Neural progenitor cell (in vitro differentiated cells): ENCODE measurements at regions not wholly inside any gene's neighbourhood (a gene's known extent, or its start where the extent isn't known, plus 50 kb on each side); places are given as distances from the start of the nearest gene placed in this dataset.

ENCODE experiments used
- DNase-seq: peaks from one replicate; pipeline ENCODE4 v3.0.0-alpha.2; 2016; ENCODE audit warnings: low spot score
- H2AFZ ChIP-seq: fragments of 200-600 bp; sonication (generic); replicated peaks from 2 replicates; pipeline ENCODE4 v1.6.1; 2016; ENCODE audit warnings: antibody characterized with exemption
- H3F3A ChIP-seq: fragments of 200-600 bp; sonication (generic); 2 replicates; pipeline ENCODE4 v1.6.1; 2016; ENCODE audit warnings: antibody characterized with exemption, low read depth
- H3K27ac ChIP-seq: fragments of 200-600 bp; sonication (generic); 2 replicates; pipeline ENCODE4 v1.5.1; 2016; ENCODE audit warnings: mild to moderate bottlenecking
- H3K27me3 ChIP-seq: fragments of 200-600 bp; sonication (generic); 2 replicates; pipeline ENCODE4 v1.6.1; 2016; ENCODE audit warnings: mild to moderate bottlenecking, moderate library complexity
- H3K36me3 ChIP-seq: fragments of 200-600 bp; sonication (generic); 2 replicates; pipeline ENCODE4 v1.5.1; 2016
- H3K4me1 ChIP-seq: fragments of 200-600 bp; sonication (generic); 2 replicates; pipeline ENCODE4 v1.6.1; 2016; ENCODE audit warnings: mixed run types
- H3K4me2 ChIP-seq: fragments of 200-600 bp; sonication (generic); 2 replicates; pipeline ENCODE4 v1.6.1; 2016
- H3K4me3 ChIP-seq: fragments of 200-600 bp; sonication (generic); 2 replicates; pipeline ENCODE4 v1.5.1; 2016
- H3K79me2 ChIP-seq: fragments of 200-600 bp; sonication (generic); 2 replicates; pipeline ENCODE4 v1.6.1; 2016; ENCODE audit warnings: low read depth
- H3K9ac ChIP-seq: fragments of 200-600 bp; sonication (generic); 2 replicates; pipeline ENCODE4 v1.6.1; 2016
- H3K9me3 ChIP-seq: fragments of 200-600 bp; sonication (generic); 2 replicates; pipeline ENCODE4 v1.5.1; 2016; ENCODE audit warnings: low read depth
- H4K20me1 ChIP-seq: fragments of 200-600 bp; sonication (generic); 2 replicates; pipeline ENCODE4 v1.6.1; 2016; ENCODE audit warnings: low read depth
- H3K27ac Mint-ChIP-seq: 3 replicates; pipeline ENCODE4 v1.8.0; 2021; ENCODE audit warnings: mixed read lengths
- H3K27me3 Mint-ChIP-seq: 2 replicates; pipeline ENCODE4 v1.8.0; 2022; ENCODE audit warnings: low read depth, mild to moderate bottlenecking, inconsistent platforms, moderate library complexity, mixed read lengths; ENCODE audit not compliant: insufficient read depth
- H3K36me3 Mint-ChIP-seq: 3 replicates; pipeline ENCODE4 v1.8.0; 2021; ENCODE audit warnings: mixed read lengths
- H3K4me1 Mint-ChIP-seq: 3 replicates; pipeline ENCODE4 v1.8.0; 2021; ENCODE audit warnings: mixed read lengths
- H3K4me3 Mint-ChIP-seq: 3 replicates; pipeline ENCODE4 v1.8.0; 2021; ENCODE audit warnings: mild to moderate bottlenecking, moderate library complexity, mixed read lengths
- H3K9me3 Mint-ChIP-seq: 3 replicates; pipeline ENCODE4 v1.8.0; 2020; ENCODE audit warnings: mixed read lengths
- EZH2 ChIP-seq: fragments of 200-600 bp; sonication (generic); IDR thresholded peaks from 2 replicates; pipeline ENCODE4 v1.6.1; 2017; ENCODE audit warnings: antibody characterized with exemption, mild to moderate bottlenecking, moderate library complexity
- EZH2phosphoT487 ChIP-seq: fragments of 200-600 bp; sonication (generic); IDR thresholded peaks from 2 replicates; pipeline ENCODE4 v1.6.1; 2017; ENCODE audit warnings: antibody characterized with exemption
- TF ChIP-seq, protein P1 (sequence below): fragments of 200-600 bp; sonication (generic); IDR thresholded peaks from 2 replicates; pipeline ENCODE4 v1.5.1; 2017; ENCODE audit warnings: antibody characterized with exemption, mild to moderate bottlenecking

DNA sequence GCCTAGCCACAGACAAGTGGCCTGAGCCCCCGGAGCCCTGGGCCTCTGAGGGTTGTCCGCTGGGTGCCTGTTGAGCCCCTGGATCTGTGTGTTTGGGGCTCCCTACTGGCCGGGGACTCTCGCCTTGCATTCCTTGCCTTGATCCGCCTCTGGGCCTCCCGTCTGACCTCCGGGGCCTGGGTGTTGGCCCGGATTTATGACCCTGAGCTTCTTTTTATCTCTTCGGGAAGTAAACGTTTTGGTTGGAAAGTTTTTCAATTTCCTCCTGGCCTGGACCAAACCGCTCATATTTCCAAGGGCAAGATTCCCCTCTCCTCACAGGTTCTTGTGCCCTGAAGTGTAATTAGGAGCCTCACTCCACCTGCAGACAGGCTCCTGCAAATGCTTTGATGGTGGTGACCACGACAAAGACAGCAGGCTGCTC lies 69.3 kb upstream of the EGFLAM start:
- Histone ChIP-seq H3K4me1 (no peaks in the 10 kb centered on the region), H3K4me3 (no peak overlapping the region), H2AFZ (no peak overlapping the region), H3K9ac (no peak overlapping the region), H3K4me2 (no peak overlapping the region), H3K27me3 (peaks cover 8% of the 10 kb centered on the region), H3K79me2 (no peaks in the 10 kb centered on the region), H3K9me3 (no peaks in the 10 kb centered on the region), H3K27ac (no peak overlapping the region), H3F3A (no peaks in the 10 kb centered on the region), H3K36me3 (no peaks in the 10 kb centered on the region), H4K20me1 (no peaks in the 10 kb centered on the region)
- no peaks in the 10 kb centered on the region for H3K4me1 Mint-ChIP-seq
- no peak overlapping the region for H3K4me3 Mint-ChIP-seq
- H3K36me3 Mint-ChIP-seq: no peaks in the 10 kb centered on the region
- H3K27ac Mint-ChIP-seq: no peak overlapping the region
- H3K9me3 Mint-ChIP-seq: no peaks in the 10 kb centered on the region
- TF ChIP-seq EZH2phosphoT487 (no peak), EZH2 (no peak)
- TF ChIP-seq, protein P1, sequence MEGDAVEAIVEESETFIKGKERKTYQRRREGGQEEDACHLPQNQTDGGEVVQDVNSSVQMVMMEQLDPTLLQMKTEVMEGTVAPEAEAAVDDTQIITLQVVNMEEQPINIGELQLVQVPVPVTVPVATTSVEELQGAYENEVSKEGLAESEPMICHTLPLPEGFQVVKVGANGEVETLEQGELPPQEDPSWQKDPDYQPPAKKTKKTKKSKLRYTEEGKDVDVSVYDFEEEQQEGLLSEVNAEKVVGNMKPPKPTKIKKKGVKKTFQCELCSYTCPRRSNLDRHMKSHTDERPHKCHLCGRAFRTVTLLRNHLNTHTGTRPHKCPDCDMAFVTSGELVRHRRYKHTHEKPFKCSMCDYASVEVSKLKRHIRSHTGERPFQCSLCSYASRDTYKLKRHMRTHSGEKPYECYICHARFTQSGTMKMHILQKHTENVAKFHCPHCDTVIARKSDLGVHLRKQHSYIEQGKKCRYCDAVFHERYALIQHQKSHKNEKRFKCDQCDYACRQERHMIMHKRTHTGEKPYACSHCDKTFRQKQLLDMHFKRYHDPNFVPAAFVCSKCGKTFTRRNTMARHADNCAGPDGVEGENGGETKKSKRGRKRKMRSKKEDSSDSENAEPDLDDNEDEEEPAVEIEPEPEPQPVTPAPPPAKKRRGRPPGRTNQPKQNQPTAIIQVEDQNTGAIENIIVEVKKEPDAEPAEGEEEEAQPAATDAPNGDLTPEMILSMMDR: peak; percentile 16
- no peak for DNase-seq
- H3K27me3 Mint-ChIP-seq: peaks cover 11% of the 10 kb centered on the region

DNA sequence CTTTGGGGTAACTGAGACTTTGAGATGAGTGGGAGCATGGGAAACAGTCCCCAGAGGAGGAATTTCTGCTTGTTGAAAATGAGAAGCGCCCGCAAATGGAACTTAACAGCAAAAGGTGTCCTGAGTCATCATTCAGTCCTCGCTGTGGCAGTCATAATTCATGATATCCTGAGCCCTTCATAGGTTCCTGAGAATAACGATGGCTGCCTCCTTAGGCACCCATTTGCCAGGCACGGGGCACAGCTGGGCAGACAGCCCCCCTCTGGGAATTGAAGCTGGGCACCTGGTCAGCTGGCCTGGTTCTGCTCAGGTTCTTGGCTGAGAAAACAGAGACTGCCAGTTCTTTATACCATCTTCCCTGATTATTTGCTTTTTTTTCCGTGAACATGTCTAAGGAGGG lies 69.8 kb upstream of the EGFLAM start:
- H3K36me3 ChIP-seq: no peaks in the 10 kb centered on the region
- DNase-seq: no peak
- no peak for TF ChIP-seq EZH2phosphoT487
- no peak for TF ChIP-seq EZH2
- TF ChIP-seq, protein P1: no peak
- no peaks in the 10 kb centered on the region for H3K4me1 ChIP-seq
- H3K79me2 ChIP-seq: no peaks in the 10 kb centered on the region
- no peaks in the 10 kb centered on the region for H3K36me3 Mint-ChIP-seq
- H3K9me3 ChIP-seq: no peaks in the 10 kb centered on the region
- no peak overlapping the region for H3K9ac ChIP-seq
- H3K27me3 ChIP-seq: peaks cover 4% of the 10 kb centered on the region
- no peak overlapping the region for H3K27ac ChIP-seq
- no peaks in the 10 kb centered on the region for H3F3A ChIP-seq
- no peak overlapping the region for H3K4me2 ChIP-seq
- no peak overlapping the region for H3K27ac Mint-ChIP-seq
- H3K4me3 Mint-ChIP-seq: no peak overlapping the region
- H3K4me1 Mint-ChIP-seq: no peaks in the 10 kb centered on the region
- no peak overlapping the region for H3K4me3 ChIP-seq
- H3K9me3 Mint-ChIP-seq: no peaks in the 10 kb centered on the region
- H2AFZ ChIP-seq: no peak overlapping the region
- no peaks in the 10 kb centered on the region for H4K20me1 ChIP-seq
- H3K27me3 Mint-ChIP-seq: peaks cover 10% of the 10 kb centered on the region

DNA sequence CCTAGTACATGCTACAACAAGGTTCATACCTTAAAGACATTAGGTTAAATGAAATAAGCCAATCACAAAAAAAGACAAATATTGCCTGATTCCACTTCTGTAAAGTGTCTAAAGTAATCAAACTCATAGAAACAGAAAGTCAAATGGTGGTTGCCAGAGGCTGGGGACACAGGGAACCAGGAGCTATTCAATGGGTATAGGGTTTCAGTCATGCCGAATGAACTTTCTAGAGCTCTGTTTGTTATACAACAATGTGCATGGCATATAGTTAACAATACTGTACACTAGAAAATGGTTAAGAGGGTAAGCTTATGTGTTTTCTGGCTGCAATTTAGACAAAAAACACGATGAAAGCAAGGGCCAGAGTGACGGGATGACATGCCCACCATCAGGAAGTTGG lies 70.8 kb upstream of the EGFLAM start:
- H3K79me2 ChIP-seq: no peaks in the 10 kb centered on the region
- H3K36me3 ChIP-seq: no peaks in the 10 kb centered on the region
- no peaks in the 10 kb centered on the region for H3K27me3 ChIP-seq
- no peak overlapping the region for H3K9ac ChIP-seq
- TF ChIP-seq, protein P1: no peak
- TF ChIP-seq EZH2 (no peak), EZH2phosphoT487 (no peak)
- H3K4me2 ChIP-seq: no peak overlapping the region
- DNase-seq: no peak
- Mint-ChIP-seq H3K4me1 (no peaks in the 10 kb centered on the region), H3K9me3 (no peaks in the 10 kb centered on the region), H3K27me3 (peaks cover 7% of the 10 kb centered on the region), H3K4me3 (no peak overlapping the region), H3K27ac (no peak overlapping the region), H3K36me3 (no peaks in the 10 kb centered on the region)
- H3K9me3 ChIP-seq: no peaks in the 10 kb centered on the region
- no peaks in the 10 kb centered on the region for H3F3A ChIP-seq
- H3K4me3 ChIP-seq: no peak overlapping the region
- H2AFZ ChIP-seq: no peak overlapping the region
- H3K27ac ChIP-seq: no peak overlapping the region
- H4K20me1 ChIP-seq: no peaks in the 10 kb centered on the region
- H3K4me1 ChIP-seq: no peaks in the 10 kb centered on the region

GRCh38 chr5:38184627-38185026 lies 73.7 kb upstream of the EGFLAM start:
- Histone ChIP-seq H2AFZ (no peak overlapping the region), H3K4me3 (no peak overlapping the region), H3K4me2 (no peak overlapping the region), H3F3A (no peaks in the 10 kb centered on the region), H3K9ac (no peak overlapping the region), H3K4me1 (no peaks in the 10 kb centered on the region), H3K9me3 (no peaks in the 10 kb centered on the region), H4K20me1 (no peaks in the 10 kb centered on the region), H3K27me3 (no peaks in the 10 kb centered on the region), H3K79me2 (no peaks in the 10 kb centered on the region), H3K36me3 (no peaks in the 10 kb centered on the region), H3K27ac (no peak overlapping the region)
- DNase-seq: no peak
- no peaks in the 10 kb centered on the region for H3K27me3 Mint-ChIP-seq
- H3K27ac Mint-ChIP-seq: no peak overlapping the region
- H3K4me1 Mint-ChIP-seq: no peaks in the 10 kb centered on the region
- no peak for TF ChIP-seq EZH2phosphoT487
- TF ChIP-seq, protein P1: no peak
- TF ChIP-seq EZH2: no peak
- H3K4me3 Mint-ChIP-seq: no peak overlapping the region
- H3K36me3 Mint-ChIP-seq: no peaks in the 10 kb centered on the region
- H3K9me3 Mint-ChIP-seq: no peaks in the 10 kb centered on the region
